Heart left ventricle (tissue), 16 donors: ENCODE measurements at regions not wholly inside any gene's neighbourhood (a gene's known extent, or its start where the extent isn't known, plus 50 kb on each side); places are given as distances from the start of the nearest gene placed in this dataset.

Source experiments
- ATAC-seq, 4 donors: fragments of 200-7000 bp; cut with Tn5 transposase; one replicate each; pipeline ENCODE4 v1.9.1; 2020 to 2022; ENCODE audit warnings: moderate library complexity in 4 of 4, mild to moderate bottlenecking in 3 of 4, moderate number of reproducible peaks in 1 of 4
- DNase-seq, 5 donors: peaks; one replicate each; pipeline ENCODE4 v3.0.0-alpha.2; 2020
- H3K27ac ChIP-seq, 12 donors: fragments of 200-600 bp; sonication (generic) in 4 of 12; one replicate each; pipeline versions ENCODE4 v1.5.0 to v1.8.0; 2016 to 2022; ENCODE audit warnings: mild to moderate bottlenecking in 2 of 12
- H3K27me3 ChIP-seq, 9 donors: fragments of 200-600 bp; sonication (generic) in 2 of 9; one replicate each; pipeline versions ENCODE4 v1.5.1 to v1.8.0; 2016 to 2022; ENCODE audit warnings: mild to moderate bottlenecking in 3 of 9
- H3K36me3 ChIP-seq, 9 donors: fragments of 200-600 bp; sonication (generic) in 2 of 9; one replicate each; pipeline versions ENCODE4 v1.5.0 to v1.8.0; 2018 to 2022; ENCODE audit warnings: mild to moderate bottlenecking in 2 of 9
- H3K4me1 ChIP-seq, 12 donors: fragments of 200-600 bp; sonication (generic) in 4 of 12; one replicate each; pipeline versions ENCODE4 v1.5.0 to v1.8.0; 2016 to 2022; ENCODE audit warnings: mild to moderate bottlenecking in 3 of 12
- H3K4me3 ChIP-seq, 12 donors: fragments of 200-600 bp; sonication (generic) in 4 of 12; one replicate each; pipeline versions ENCODE4 v1.5.0 to v1.8.0; 2017 to 2022; ENCODE audit warnings: mild to moderate bottlenecking in 9 of 12, moderate library complexity in 4 of 12
- H3K9me3 ChIP-seq, 12 donors: fragments of 200-600 bp; sonication (generic) in 4 of 12; one replicate each; pipeline versions ENCODE4 v1.5.0 to v1.8.0; 2016 to 2022; ENCODE audit warnings: mild to moderate bottlenecking in 1 of 12
- POLR2A ChIP-seq, 2 donors: fragments of 450-650 bp; IDR thresholded peaks; one replicate each; pipeline ENCODE4 v1.6.1; 2017; ENCODE audit warnings: antibody characterized with exemption in 2 of 2, mild to moderate bottlenecking in 2 of 2, moderate library complexity in 2 of 2
- WGBS, 4 donors: extraction: QIAGEN DNeasy Blood & Tissue Kit in 2 of 4; methylation state at CpG; one replicate each; pipeline versions ENCODE4 v1.1.5 to v1.1.7; 2013 to 2018; 5-methylcytosine and 5-hydroxymethylcytosine counted together
- intact Hi-C, 10 donors: fragments of 100-400 bp; cut with DNase I; formaldehyde crosslinking; loops; one replicate each; pipeline versions ENCODE4 v1.11.1 to v1.14.2; 2022
- TF ChIP-seq, protein P1 (sequence below), 12 donors: fragments of 200-600 bp; sonication (generic) in 4 of 12; IDR thresholded peaks; one replicate each; pipeline versions ENCODE4 v1.5.0 to v1.8.0; 2018 to 2022; ENCODE audit warnings: antibody characterized with exemption in 12 of 12, mild to moderate bottlenecking in 5 of 12
- donor health status: ischemic (EF 13 %, LVEDD 7.1; RV severe dilation, severe dysfunction).
- donor health status: healthy with polysubstance abuse.
- donor health status: DM: no; HTN: yes; CAD: no.
- donor health status: DM: no; HTN: no; CAD: no.
- donor health status: ischemic (EF 25% LVEDD 6.9; RV normal size, moderate dysfunction).
- donor health status: ischemic (EF 25% LVEDD 5.7; RV mildly dilated, moderate dysfunction).
- donor health status: healthy.
- donor health status: DM: yes; HTN: yes; CAD: no.
- donor health status: ischemic (EF 35%, LVEDD 5.7; RV mildly dilated, moderate dysfunction).
- donor health status: nonischemic (EF 11% LVEDD 7.7; RV severe dilation, severe dysfunction).
- donor health status: DM: yes; HTN: yes; CAD: no.
- donor health status: PGD.
- donor health status: ischemic (EF 29% LVEDD 5.4; RV normal size, mild dysfunction).
- donor health status: nonischemic (EF 23%, LVEDD 6.1; RV moderate dilation, normal function).

DNA sequence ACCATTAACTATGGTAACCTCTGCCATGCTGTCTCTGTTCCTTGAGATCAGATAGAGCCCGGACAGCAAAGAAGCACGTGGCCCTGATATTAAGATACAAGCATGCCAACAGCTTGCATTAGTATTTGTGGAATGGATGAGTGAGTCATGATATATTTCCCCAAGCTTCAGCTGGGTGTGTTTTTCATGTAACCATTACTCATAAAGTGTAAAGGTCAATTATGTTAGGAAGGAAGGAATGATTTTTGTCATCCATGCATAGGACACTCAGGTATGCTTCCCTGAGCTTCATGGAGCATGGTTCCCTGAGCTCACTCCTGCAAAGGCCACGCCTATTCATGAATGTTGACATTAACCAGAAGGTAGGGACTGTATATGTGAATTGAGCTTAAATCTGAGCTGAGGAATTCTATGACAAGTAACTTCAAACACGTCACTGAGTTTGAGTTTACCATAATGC is 74.6 kb downstream of the ARL4C start:
- no peak overlapping the region for H3K4me3 ChIP-seq
- intact Hi-C loops: no loop called here
- no peak for ATAC-seq

DNA sequence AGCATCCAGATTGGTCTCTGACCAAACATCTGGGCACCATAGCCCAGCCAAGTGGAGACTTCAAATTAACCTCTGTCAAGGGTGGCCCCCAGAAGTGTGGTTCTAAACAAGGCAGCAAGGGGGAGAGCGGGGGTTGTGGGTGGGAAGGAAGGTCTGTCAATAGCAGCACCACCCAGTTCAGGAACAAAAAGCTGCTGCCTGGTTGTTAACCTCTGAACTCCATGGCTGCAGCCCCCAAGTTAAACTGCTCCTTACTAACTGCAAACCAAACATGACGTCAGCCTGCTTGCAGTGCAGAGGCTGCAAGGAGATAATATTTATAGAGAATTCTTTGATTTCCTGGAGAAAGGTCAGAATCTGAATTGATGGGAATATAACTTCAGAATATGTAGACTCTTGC is 76.5 kb downstream of the ARL4C start:
- ATAC-seq (peak in 2 of 4 donors; percentile 39 to 62), DNase-seq (no peak)
- Histone ChIP-seq H3K4me3 (no peak overlapping the region), H3K27ac (no peak overlapping the region), H3K36me3 (no peaks in the 10 kb centered on the region), H3K4me1 (peaks cover 0 to 42% (median 0%) of the 10 kb centered on the region in 12 donors), H3K9me3 (no peaks in the 10 kb centered on the region), H3K27me3 (no peaks in the 10 kb centered on the region)
- intact Hi-C loops: no loop called here
- 37 to 66% (median 41%) methylated on average over 2 of the region's 2 CpGs for WGBS, 4 donors
- no peak for TF ChIP-seq POLR2A (IDR thresholded peaks at IDR 0.05)
- TF ChIP-seq, protein P1, sequence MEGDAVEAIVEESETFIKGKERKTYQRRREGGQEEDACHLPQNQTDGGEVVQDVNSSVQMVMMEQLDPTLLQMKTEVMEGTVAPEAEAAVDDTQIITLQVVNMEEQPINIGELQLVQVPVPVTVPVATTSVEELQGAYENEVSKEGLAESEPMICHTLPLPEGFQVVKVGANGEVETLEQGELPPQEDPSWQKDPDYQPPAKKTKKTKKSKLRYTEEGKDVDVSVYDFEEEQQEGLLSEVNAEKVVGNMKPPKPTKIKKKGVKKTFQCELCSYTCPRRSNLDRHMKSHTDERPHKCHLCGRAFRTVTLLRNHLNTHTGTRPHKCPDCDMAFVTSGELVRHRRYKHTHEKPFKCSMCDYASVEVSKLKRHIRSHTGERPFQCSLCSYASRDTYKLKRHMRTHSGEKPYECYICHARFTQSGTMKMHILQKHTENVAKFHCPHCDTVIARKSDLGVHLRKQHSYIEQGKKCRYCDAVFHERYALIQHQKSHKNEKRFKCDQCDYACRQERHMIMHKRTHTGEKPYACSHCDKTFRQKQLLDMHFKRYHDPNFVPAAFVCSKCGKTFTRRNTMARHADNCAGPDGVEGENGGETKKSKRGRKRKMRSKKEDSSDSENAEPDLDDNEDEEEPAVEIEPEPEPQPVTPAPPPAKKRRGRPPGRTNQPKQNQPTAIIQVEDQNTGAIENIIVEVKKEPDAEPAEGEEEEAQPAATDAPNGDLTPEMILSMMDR (IDR thresholded peaks at IDR 0.05): peak in 1 of 12 donors; percentile 8

More for the DNA sequence above, 74.6 kb downstream of the ARL4C start:
- no peak for TF ChIP-seq POLR2A (IDR thresholded peaks at IDR 0.05)
- TF ChIP-seq, protein P1 (IDR thresholded peaks at IDR 0.05): no peak
- no peaks in the 10 kb centered on the region for H3K27me3 ChIP-seq
- peaks cover 0 to 61% (median 0%) of the 10 kb centered on the region in 12 donors for H3K4me1 ChIP-seq
- peak overlapping the region in 1 of 12 donors; percentile 73 for H3K27ac ChIP-seq
- no peaks in the 10 kb centered on the region for H3K36me3 ChIP-seq
- H3K9me3 ChIP-seq: no peaks in the 10 kb centered on the region
- no peak for DNase-seq
- 53 to 71% (median 58%) methylated on average over 4 of the region's 4 CpGs for WGBS, 4 donors

DNA sequence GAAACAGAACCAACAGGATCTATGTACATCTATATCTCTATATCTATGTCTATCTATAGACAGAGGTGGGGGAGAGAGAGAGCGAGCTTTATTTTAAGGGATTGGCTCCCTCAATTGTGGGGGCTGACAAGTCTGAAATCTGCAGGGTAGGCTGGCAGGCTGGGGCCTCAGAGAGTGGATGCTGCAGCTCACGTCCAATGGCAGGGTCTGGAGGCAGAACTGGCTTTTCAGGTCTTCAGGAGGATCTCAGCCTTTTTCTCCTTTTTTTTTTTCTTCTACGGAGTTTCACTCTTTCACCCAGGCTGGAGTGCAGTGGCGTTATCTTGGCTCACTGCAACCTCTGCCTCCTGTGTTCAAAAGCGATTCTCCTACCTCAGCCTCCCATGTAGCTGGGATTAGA is 77.2 kb downstream of the ARL4C start:
- no peak overlapping the region for H3K4me3 ChIP-seq
- H3K27ac ChIP-seq: no peak overlapping the region
- intact Hi-C loops: no loop called here
- H3K4me1 ChIP-seq: peaks cover 0 to 35% (median 0%) of the 10 kb centered on the region in 12 donors
- no peak for DNase-seq
- H3K9me3 ChIP-seq: no peaks in the 10 kb centered on the region
- no peaks in the 10 kb centered on the region for H3K27me3 ChIP-seq
- no peak for TF ChIP-seq POLR2A (IDR thresholded peaks at IDR 0.05)
- TF ChIP-seq, protein P1 (IDR thresholded peaks at IDR 0.05): no peak
- WGBS, 4 donors: 85 to 94% (median 92%) methylated on average over 5 of the region's 5 CpGs
- no peak for ATAC-seq
- no peaks in the 10 kb centered on the region for H3K36me3 ChIP-seq

DNA sequence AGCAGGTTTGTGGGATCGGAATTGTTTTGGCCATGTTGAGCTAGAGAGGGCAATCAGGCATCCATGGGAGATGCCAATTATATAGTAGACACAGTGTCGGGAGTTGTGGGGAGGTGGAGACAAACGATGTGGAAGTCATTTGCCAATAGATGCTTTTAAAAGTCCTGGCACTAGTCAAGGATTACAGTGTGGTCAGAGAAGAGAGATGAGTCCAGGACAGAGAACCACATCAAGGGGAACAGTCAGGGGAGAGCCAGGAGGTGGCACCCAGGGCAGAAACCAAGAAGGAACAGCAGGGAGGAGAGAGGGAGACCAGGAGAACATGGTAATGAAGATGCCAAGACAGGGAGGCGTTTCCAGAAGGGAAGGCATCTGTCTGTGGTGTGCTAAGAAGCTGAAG is 81.2 kb downstream of the ARL4C start:
- Histone ChIP-seq H3K27me3 (peaks cover 0 to 6% (median 0%) of the 10 kb centered on the region in 9 donors), H3K9me3 (no peaks in the 10 kb centered on the region), H3K27ac (no peak overlapping the region), H3K36me3 (no peaks in the 10 kb centered on the region), H3K4me1 (peaks cover 0 to 3% (median 0%) of the 10 kb centered on the region in 12 donors), H3K4me3 (no peak overlapping the region)
- DNase-seq: no peak
- WGBS, 4 donors: 76 to 84% (median 80%) methylated on average over 4 of the region's 4 CpGs
- no peak for TF ChIP-seq POLR2A (IDR thresholded peaks at IDR 0.05)
- TF ChIP-seq, protein P1 (IDR thresholded peaks at IDR 0.05): no peak
- intact Hi-C loops: no loop called here
- ATAC-seq: no peak
